Fibroblast of peridontal ligament (primary cell): ENCODE measurements at regions not wholly inside any gene's neighbourhood (a gene's known extent, or its start where the extent isn't known, plus 50 kb on each side); places are given as distances from the start of the nearest gene placed in this dataset.

Source experiments
- DNase-seq: peaks from one replicate; pipeline ENCODE4 v3.0.0-alpha.2; 2010; ENCODE audit errors: extremely low read depth

GRCh38 chr6:95071464-95071863, 505.9 kb upstream of the MANEA start:
- no peak for DNase-seq

- DNase-seq, result no peak
These were observed 498.9 kb upstream of the MANEA start for GRCh38 chr6:95078457-95078856.

- DNase-seq, result no peak
These were observed 496.1 kb upstream of the MANEA start for GRCh38 chr6:95081231-95081630.

GRCh38 chr6:95081949-95082348, 495.4 kb upstream of the MANEA start:
- DNase-seq, result no peak

GRCh38 chr6:95083506-95083905, 493.8 kb upstream of the MANEA start:
- DNase-seq, result no peak

- no peak for DNase-seq
These were observed 492.5 kb upstream of the MANEA start for GRCh38 chr6:95084867-95085266.

GRCh38 chr6:95087394-95088097, 489.8 kb upstream of the MANEA start:
- DNase-seq, result peak; percentile 5

- DNase-seq, result peak; percentile 35
These were observed 485.4 kb upstream of the MANEA start for GRCh38 chr6:95091823-95092436.

GRCh38 chr6:95093154-95093553, 484.2 kb upstream of the MANEA start:
- DNase-seq, result no peak

GRCh38 chr6:95094751-95095663, 482.3 kb upstream of the MANEA start:
- no peak for DNase-seq

- DNase-seq, result no peak
These were observed 481.5 kb upstream of the MANEA start for GRCh38 chr6:95095855-95096254.

- DNase-seq, result no peak
These were observed 477.9 kb upstream of the MANEA start for GRCh38 chr6:95099410-95099809.

GRCh38 chr6:95109212-95109611, 468.1 kb upstream of the MANEA start:
- no peak for DNase-seq

- no peak for DNase-seq
These were observed 466.6 kb upstream of the MANEA start for GRCh38 chr6:95110767-95111166.

- no peak for DNase-seq
These were observed 460.1 kb upstream of the MANEA start for GRCh38 chr6:95117236-95117635.

- DNase-seq, result no peak
These were observed 457.4 kb upstream of the MANEA start for GRCh38 chr6:95119927-95120326.

GRCh38 chr6:95120984-95121383, 456.4 kb upstream of the MANEA start:
- no peak for DNase-seq

GRCh38 chr6:95127261-95127660, 450.1 kb upstream of the MANEA start:
- DNase-seq, result no peak

- no peak for DNase-seq
These were observed 448.9 kb upstream of the MANEA start for GRCh38 chr6:95128439-95128838.

GRCh38 chr6:95128947-95129346, 448.4 kb upstream of the MANEA start:
- no peak for DNase-seq

GRCh38 chr6:95133578-95133977, 443.8 kb upstream of the MANEA start:
- DNase-seq, result no peak

GRCh38 chr6:95135182-95135581, 442.2 kb upstream of the MANEA start:
- no peak for DNase-seq

GRCh38 chr6:95142101-95142500, 435.2 kb upstream of the MANEA start:
- no peak for DNase-seq
